Astrocyte (in vitro differentiated cells and primary cell): ENCODE measurements at regions not wholly inside any gene's neighbourhood (a gene's known extent, or its start where the extent isn't known, plus 50 kb on each side); places are given as distances from the start of the nearest gene placed in this dataset.

Experiments
- DNase-seq: peaks from one replicate; pipeline ENCODE4 v3.0.0-alpha.2; 2010; ENCODE audit warnings: low read depth
- FAIRE-seq: peaks from 2 replicates; lab custom pipeline; 2011; peaks lifted over from hg19 to GRCh38; lab: Jason Lieb, UNC
- H2AFZ ChIP-seq: 2 replicates; pipeline ENCODE4 v1.6.0; 2012; ENCODE audit warnings: low read depth, low read length, inconsistent platforms
- H3K27ac ChIP-seq: 2 replicates; pipeline ENCODE4 v1.5.1; 2011; ENCODE audit warnings: low read depth, low read length, inconsistent platforms
- H3K27me3 ChIP-seq: 2 replicates; pipeline ENCODE4 v1.6.0; 2011; ENCODE audit warnings: low read length, inconsistent platforms; ENCODE audit not compliant: insufficient read depth
- H3K36me3 ChIP-seq: 2 replicates; pipeline ENCODE4 v1.5.1; 2011; ENCODE audit warnings: low read length, inconsistent platforms; ENCODE audit not compliant: insufficient read depth
- H3K4me1 ChIP-seq: 2 replicates; pipeline ENCODE4 v1.5.1; 2011; ENCODE audit warnings: low read length, inconsistent platforms; ENCODE audit not compliant: insufficient read depth
- H3K4me2 ChIP-seq: 2 replicates; pipeline ENCODE4 v1.6.0; 2012; ENCODE audit warnings: low read length, inconsistent platforms
- H3K4me3 ChIP-seq: 2 replicates; pipeline ENCODE4 v1.5.1; 2011; ENCODE audit warnings: low read depth, mild to moderate bottlenecking, low read length, inconsistent platforms; ENCODE audit not compliant: insufficient read depth
- H3K79me2 ChIP-seq: 2 replicates; pipeline ENCODE4 v1.6.0; 2012; ENCODE audit warnings: mild to moderate bottlenecking, low read length, inconsistent platforms; ENCODE audit not compliant: insufficient read depth
- H3K9ac ChIP-seq: 2 replicates; pipeline ENCODE4 v1.6.0; 2012; ENCODE audit warnings: mild to moderate bottlenecking, low read length, inconsistent platforms
- H3K9me3 ChIP-seq: 2 replicates; pipeline ENCODE4 v1.5.1; 2012; ENCODE audit warnings: low read depth, mild to moderate bottlenecking, low read length, inconsistent platforms; ENCODE audit not compliant: insufficient read depth
- H4K20me1 ChIP-seq: 2 replicates; pipeline ENCODE4 v1.6.0; 2012; ENCODE audit warnings: low read length, inconsistent platforms; ENCODE audit not compliant: insufficient read depth
- H3K27ac Mint-ChIP-seq: one replicate; pipeline ENCODE4 v1.8.0; 2021; ENCODE audit warnings: mild to moderate bottlenecking, mixed read lengths; ENCODE audit not compliant: unreplicated experiment
- H3K27me3 Mint-ChIP-seq: one replicate; pipeline ENCODE4 v1.8.0; 2021; ENCODE audit warnings: low read depth, mixed read lengths; ENCODE audit not compliant: unreplicated experiment
- H3K36me3 Mint-ChIP-seq: one replicate; pipeline ENCODE4 v1.8.0; 2021; ENCODE audit warnings: low read depth, mixed read lengths; ENCODE audit not compliant: unreplicated experiment
- H3K4me1 Mint-ChIP-seq: one replicate; pipeline ENCODE4 v1.8.0; 2021; ENCODE audit warnings: low read depth, mixed read lengths; ENCODE audit not compliant: unreplicated experiment
- H3K4me3 Mint-ChIP-seq: one replicate; pipeline ENCODE4 v1.8.0; 2021; ENCODE audit warnings: mild to moderate bottlenecking, moderate library complexity, mixed read lengths; ENCODE audit not compliant: unreplicated experiment
- H3K9me3 Mint-ChIP-seq: one replicate; pipeline ENCODE4 v1.8.0; 2021; ENCODE audit warnings: mild to moderate bottlenecking, mixed read lengths; ENCODE audit not compliant: unreplicated experiment
- EZH2 ChIP-seq: IDR thresholded peaks from 2 replicates; pipeline ENCODE4 v1.6.1; 2012; ENCODE audit warnings: mild to moderate bottlenecking, low read length, inconsistent platforms; ENCODE audit not compliant: insufficient read depth
- TF ChIP-seq, protein P1 (sequence below): IDR thresholded peaks from 2 replicates; pipeline ENCODE4 v1.5.1; 2011; ENCODE audit warnings: low read depth, mild to moderate bottlenecking, inconsistent platforms, low read length, moderate library complexity; ENCODE audit not compliant: insufficient read depth

DNA sequence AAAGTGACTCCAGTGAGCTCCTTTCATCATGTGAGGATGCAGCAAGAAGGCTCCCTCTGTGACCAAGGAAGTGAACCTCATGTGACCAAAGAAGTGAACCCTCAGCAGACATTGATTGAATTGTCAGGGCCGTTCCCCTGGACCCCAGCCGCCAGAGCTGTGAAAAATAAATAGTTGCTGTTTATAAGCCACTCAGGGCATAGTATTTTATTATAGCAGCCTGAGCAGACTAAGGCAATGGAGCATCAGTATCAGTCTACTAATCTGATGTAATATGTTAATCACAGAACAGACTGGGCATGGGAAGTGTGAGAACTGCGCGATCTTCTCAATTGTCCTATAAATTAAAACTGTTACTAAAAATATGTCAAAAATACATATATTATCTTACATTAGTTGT is 384.5 kb upstream of the PRKCQ start:
- Mint-ChIP-seq H3K4me3 (no peak overlapping the region), H3K36me3 (peaks cover 3% of the 10 kb centered on the region), H3K27me3 (peaks cover 8% of the 10 kb centered on the region), H3K4me1 (no peaks in the 10 kb centered on the region), H3K27ac (no peak overlapping the region), H3K9me3 (no peaks in the 10 kb centered on the region)
- no peak for FAIRE-seq
- Histone ChIP-seq H4K20me1 (no peaks in the 10 kb centered on the region), H3K4me3 (no peak overlapping the region), H3K9me3 (no peaks in the 10 kb centered on the region), H2AFZ (no peak overlapping the region), H3K4me2 (no peak overlapping the region), H3K4me1 (no peaks in the 10 kb centered on the region), H3K27me3 (no peaks in the 10 kb centered on the region), H3K9ac (no peak overlapping the region), H3K36me3 (no peaks in the 10 kb centered on the region), H3K79me2 (no peaks in the 10 kb centered on the region), H3K27ac (no peak overlapping the region)
- DNase-seq: no peak
- TF ChIP-seq, protein P1, sequence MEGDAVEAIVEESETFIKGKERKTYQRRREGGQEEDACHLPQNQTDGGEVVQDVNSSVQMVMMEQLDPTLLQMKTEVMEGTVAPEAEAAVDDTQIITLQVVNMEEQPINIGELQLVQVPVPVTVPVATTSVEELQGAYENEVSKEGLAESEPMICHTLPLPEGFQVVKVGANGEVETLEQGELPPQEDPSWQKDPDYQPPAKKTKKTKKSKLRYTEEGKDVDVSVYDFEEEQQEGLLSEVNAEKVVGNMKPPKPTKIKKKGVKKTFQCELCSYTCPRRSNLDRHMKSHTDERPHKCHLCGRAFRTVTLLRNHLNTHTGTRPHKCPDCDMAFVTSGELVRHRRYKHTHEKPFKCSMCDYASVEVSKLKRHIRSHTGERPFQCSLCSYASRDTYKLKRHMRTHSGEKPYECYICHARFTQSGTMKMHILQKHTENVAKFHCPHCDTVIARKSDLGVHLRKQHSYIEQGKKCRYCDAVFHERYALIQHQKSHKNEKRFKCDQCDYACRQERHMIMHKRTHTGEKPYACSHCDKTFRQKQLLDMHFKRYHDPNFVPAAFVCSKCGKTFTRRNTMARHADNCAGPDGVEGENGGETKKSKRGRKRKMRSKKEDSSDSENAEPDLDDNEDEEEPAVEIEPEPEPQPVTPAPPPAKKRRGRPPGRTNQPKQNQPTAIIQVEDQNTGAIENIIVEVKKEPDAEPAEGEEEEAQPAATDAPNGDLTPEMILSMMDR: no peak
- no peak for TF ChIP-seq EZH2

DNA sequence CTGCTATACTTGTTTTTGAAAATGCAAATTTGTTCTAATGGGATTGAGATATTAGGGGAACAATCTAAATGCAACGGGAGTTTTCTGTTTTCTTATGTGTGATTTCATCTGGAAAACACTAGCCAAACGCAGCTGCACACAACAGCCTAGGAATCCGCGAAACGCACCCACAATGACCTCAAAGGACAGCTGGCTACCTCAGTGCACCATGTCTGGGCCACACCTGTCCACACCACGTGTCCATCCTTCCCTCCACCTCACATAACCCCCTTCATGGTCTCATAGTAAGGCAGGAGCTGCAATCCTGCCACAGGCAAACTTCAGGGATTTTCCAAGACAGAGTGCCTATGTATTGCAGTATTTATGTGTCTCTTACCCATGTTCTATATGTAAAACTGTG is 382.5 kb upstream of the PRKCQ start:
- DNase-seq: no peak
- Mint-ChIP-seq H3K36me3 (peaks cover 3% of the 10 kb centered on the region), H3K27me3 (peaks cover 8% of the 10 kb centered on the region), H3K9me3 (no peaks in the 10 kb centered on the region), H3K4me3 (no peak overlapping the region), H3K27ac (no peak overlapping the region), H3K4me1 (no peaks in the 10 kb centered on the region)
- H3K4me3 ChIP-seq: no peak overlapping the region
- no peaks in the 10 kb centered on the region for H3K79me2 ChIP-seq
- no peak overlapping the region for H3K9ac ChIP-seq
- H3K27me3 ChIP-seq: no peaks in the 10 kb centered on the region
- H4K20me1 ChIP-seq: no peaks in the 10 kb centered on the region
- no peak for FAIRE-seq
- H3K9me3 ChIP-seq: no peaks in the 10 kb centered on the region
- no peak overlapping the region for H3K27ac ChIP-seq
- H3K4me1 ChIP-seq: no peaks in the 10 kb centered on the region
- no peaks in the 10 kb centered on the region for H3K36me3 ChIP-seq
- TF ChIP-seq, protein P1: no peak
- TF ChIP-seq EZH2: no peak
- no peak overlapping the region for H3K4me2 ChIP-seq
- no peak overlapping the region for H2AFZ ChIP-seq

DNA sequence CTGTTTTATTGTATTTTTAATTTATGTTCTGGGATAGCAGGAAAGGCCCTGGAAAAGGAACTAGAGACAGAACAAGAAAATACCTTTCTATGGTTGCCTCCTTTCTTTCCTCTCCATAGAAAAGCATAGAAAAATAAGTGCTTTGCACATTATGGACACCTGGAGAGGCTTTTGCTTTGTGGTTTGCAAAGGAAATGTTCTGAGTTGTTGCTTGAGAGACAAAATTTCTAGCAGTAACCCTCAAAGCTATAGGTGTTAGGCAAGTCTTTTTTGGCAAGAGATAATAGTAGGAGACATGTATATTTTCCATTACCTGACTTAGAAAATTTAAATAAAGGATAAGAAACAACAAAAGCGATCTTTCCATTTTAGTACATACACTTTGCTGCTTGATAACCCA is 378.6 kb upstream of the PRKCQ start:
- Histone ChIP-seq H3K9ac (no peak overlapping the region), H3K36me3 (no peaks in the 10 kb centered on the region), H4K20me1 (no peaks in the 10 kb centered on the region), H3K27me3 (no peaks in the 10 kb centered on the region), H2AFZ (no peak overlapping the region), H3K9me3 (no peaks in the 10 kb centered on the region), H3K27ac (no peak overlapping the region), H3K4me2 (no peak overlapping the region), H3K4me1 (no peaks in the 10 kb centered on the region), H3K79me2 (no peaks in the 10 kb centered on the region), H3K4me3 (no peak overlapping the region)
- DNase-seq: no peak
- Mint-ChIP-seq H3K27ac (no peak overlapping the region), H3K36me3 (peaks cover 3% of the 10 kb centered on the region), H3K27me3 (peaks cover 8% of the 10 kb centered on the region), H3K4me1 (no peaks in the 10 kb centered on the region), H3K4me3 (no peak overlapping the region), H3K9me3 (no peaks in the 10 kb centered on the region)
- TF ChIP-seq, protein P1: no peak
- no peak for TF ChIP-seq EZH2
- no peak for FAIRE-seq
